ENCODE measurements at regions not wholly inside any gene's neighbourhood (a gene's known extent, or its start where the extent isn't known, plus 50 kb on each side); places are given as distances from the start of the nearest gene placed in this dataset.

DNA sequence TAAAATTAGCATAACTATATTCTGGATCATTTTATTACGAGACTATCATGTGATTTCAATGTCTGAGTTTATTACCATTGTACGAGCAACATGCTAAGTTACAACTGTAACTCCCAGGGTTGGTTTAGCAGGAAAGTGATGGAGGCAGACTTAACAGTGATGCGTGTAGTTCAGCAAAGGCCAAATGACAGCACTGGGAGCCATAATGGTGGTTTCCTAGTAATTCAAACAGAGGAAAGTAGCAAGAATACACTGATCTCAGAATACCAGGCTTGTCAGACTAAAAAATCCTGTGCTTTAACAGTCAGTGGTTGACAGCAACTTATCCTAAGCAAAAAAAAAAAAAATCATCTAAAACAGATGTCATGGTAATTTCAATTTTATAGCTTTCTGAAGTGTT is 229.6 kb downstream of the KLF12 start:
- H3K27me3 ChIP-seq, result no peaks in the 10 kb centered on the region
- H3K4me3 ChIP-seq, result no peak overlapping the region
- TF ChIP-seq, protein P1, sequence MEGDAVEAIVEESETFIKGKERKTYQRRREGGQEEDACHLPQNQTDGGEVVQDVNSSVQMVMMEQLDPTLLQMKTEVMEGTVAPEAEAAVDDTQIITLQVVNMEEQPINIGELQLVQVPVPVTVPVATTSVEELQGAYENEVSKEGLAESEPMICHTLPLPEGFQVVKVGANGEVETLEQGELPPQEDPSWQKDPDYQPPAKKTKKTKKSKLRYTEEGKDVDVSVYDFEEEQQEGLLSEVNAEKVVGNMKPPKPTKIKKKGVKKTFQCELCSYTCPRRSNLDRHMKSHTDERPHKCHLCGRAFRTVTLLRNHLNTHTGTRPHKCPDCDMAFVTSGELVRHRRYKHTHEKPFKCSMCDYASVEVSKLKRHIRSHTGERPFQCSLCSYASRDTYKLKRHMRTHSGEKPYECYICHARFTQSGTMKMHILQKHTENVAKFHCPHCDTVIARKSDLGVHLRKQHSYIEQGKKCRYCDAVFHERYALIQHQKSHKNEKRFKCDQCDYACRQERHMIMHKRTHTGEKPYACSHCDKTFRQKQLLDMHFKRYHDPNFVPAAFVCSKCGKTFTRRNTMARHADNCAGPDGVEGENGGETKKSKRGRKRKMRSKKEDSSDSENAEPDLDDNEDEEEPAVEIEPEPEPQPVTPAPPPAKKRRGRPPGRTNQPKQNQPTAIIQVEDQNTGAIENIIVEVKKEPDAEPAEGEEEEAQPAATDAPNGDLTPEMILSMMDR (IDR thresholded peaks at IDR 0.05), result no peak
- DNase-seq (ENCODE audit: low spot score in 2 of 2), result no peak
- H3K4me1 ChIP-seq, result no peaks in the 10 kb centered on the region
- no peaks in the 10 kb centered on the region for H3K9me3 ChIP-seq
- intact Hi-C loops (cut with DNase I), result no loop called here
- no peak overlapping the region for H3K27ac ChIP-seq
- H3K36me3 ChIP-seq, result no peaks in the 10 kb centered on the region

DNA sequence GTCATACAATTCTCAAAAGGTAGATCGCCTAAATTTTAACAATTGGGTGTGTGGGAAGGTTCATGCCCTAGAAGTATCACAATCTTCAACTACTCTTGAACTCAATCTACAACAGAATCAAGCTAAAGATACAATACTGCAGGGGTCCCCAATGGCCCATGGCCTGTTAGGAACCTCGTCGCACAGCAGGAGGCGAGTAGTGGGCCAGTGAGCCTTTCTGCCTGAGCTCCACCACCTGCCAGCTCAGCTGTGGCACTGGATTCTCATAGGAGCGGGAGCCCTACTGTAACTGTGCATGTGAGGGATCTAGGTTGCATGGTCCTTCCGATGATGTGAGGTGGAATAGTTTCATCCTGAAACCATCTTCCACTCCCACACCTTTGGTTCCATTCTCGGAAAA is 230.6 kb downstream of the KLF12 start:
- no peak overlapping the region for H3K4me3 ChIP-seq
- H3K4me1 ChIP-seq, result no peaks in the 10 kb centered on the region
- no peaks in the 10 kb centered on the region for H3K9me3 ChIP-seq
- no peak for DNase-seq (ENCODE audit: low spot score in 2 of 2)
- H3K36me3 ChIP-seq, result no peaks in the 10 kb centered on the region
- intact Hi-C loops (cut with DNase I), result no loop called here
- no peak overlapping the region for H3K27ac ChIP-seq
- TF ChIP-seq, protein P1 (IDR thresholded peaks at IDR 0.05), result no peak
- no peaks in the 10 kb centered on the region for H3K27me3 ChIP-seq

DNA sequence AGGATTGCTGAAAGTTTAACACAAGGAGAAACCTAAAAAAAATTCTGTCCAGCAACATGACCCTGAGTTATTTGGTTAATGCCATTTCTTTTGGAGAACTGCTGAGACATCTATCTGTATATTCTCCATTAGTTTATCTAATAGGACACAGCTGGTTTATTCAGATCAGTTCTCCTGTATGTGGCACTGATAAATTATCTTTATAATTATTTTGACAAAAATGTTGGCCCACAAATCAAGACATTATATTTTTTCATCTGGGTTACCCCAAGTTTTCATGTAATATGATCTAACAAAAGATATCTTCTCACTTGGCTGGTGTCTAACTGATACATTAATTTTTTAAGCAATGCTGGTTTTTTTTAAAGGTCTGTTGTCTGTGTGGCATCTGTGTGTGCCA is 231.4 kb downstream of the KLF12 start:
- Histone ChIP-seq H3K9me3 (no peaks in the 10 kb centered on the region), H3K4me1 (no peaks in the 10 kb centered on the region), H3K27ac (no peak overlapping the region), H3K36me3 (no peaks in the 10 kb centered on the region), H3K4me3 (no peak overlapping the region), H3K27me3 (no peaks in the 10 kb centered on the region)
- no peak for DNase-seq (ENCODE audit: low spot score in 2 of 2)
- intact Hi-C loops (cut with DNase I), result no loop called here
- TF ChIP-seq, protein P1 (IDR thresholded peaks at IDR 0.05), result no peak

DNA sequence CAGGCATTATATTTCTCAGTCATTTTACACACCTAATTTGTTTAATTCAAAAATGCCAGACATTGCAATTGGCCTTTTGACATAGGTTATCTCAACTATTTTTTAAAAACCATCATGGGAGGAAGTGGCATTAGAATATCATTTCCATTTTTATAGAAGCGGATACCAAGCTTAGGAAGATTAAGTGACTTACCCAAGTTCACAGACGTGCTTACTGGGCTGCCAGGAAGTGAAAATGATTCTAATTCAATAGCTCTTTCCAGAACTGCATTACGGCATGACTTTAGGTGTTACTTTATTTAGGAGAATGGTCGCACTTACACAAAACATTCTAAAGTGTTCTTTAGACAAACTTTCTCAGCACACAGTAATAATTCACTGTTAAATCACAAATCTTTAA is 231.9 kb downstream of the KLF12 start:
- no peak for DNase-seq (ENCODE audit: low spot score in 2 of 2)
- Histone ChIP-seq H3K9me3 (no peaks in the 10 kb centered on the region), H3K4me1 (no peaks in the 10 kb centered on the region), H3K36me3 (no peaks in the 10 kb centered on the region), H3K27me3 (no peaks in the 10 kb centered on the region), H3K27ac (no peak overlapping the region), H3K4me3 (no peak overlapping the region)
- TF ChIP-seq, protein P1 (IDR thresholded peaks at IDR 0.05), result no peak
- intact Hi-C loops (cut with DNase I), result no loop called here

DNA sequence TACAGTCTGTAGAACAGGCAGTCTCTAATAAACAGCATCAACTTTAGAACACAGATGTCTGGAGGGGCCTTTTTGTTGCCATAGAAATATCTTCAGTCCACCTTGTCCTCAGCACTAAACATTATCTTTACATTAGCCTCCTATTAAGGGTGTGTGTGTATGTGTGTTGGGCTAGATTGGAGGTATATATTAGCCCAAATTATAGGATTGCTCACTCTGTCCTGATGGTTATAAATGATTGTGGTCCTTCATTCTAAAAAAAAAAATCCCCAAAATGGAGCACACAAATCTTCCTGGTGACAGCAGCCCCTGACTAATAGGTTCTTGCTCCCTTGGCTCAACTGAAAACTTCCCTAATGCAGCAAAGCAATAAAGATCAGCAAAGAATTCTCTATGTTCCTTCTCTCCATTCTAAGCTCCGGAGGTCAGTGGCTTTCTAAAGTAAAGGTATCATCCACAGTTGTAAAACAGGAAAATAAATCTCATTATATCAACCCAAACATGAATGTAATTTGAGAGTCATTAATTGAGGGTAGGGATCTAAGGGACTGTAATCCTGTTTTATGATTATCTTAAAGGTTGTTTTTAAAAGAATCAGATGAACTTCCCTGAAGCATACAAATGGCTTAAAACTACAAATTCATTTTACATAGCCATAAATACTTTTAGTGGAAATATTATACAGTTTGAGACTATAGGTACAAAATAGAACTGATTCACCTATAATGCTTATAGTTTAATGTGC is 232.7 kb downstream of the KLF12 start:
- no peaks in the 10 kb centered on the region for H3K36me3 ChIP-seq
- H3K4me3 ChIP-seq, result no peak overlapping the region
- intact Hi-C loops (cut with DNase I), result no loop called here
- no peaks in the 10 kb centered on the region for H3K27me3 ChIP-seq
- H3K9me3 ChIP-seq, result no peaks in the 10 kb centered on the region
- no peak for DNase-seq (ENCODE audit: low spot score in 2 of 2)
- TF ChIP-seq, protein P1 (IDR thresholded peaks at IDR 0.05), result no peak
- H3K4me1 ChIP-seq, result no peaks in the 10 kb centered on the region
- H3K27ac ChIP-seq, result no peak overlapping the region

DNA sequence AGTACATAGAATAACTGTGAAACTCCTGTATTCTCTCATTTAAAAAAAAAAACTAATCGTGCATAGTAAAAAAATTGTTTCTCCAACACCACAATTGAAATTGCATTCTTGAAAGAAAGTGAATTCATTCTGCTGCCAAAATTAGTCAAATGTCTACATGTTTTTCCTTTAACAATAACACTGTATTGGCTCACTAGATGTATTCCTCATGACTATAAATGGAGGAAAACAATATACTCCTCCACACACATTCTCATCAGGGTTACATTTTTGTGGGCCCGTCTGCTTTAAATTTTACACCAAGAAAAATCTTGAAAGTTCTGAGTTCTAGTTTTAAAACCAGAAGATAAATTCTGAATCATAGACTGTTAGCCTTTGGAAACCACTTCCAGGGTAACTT is 233.6 kb downstream of the KLF12 start:
- Histone ChIP-seq H3K4me3 (no peak overlapping the region), H3K27ac (no peak overlapping the region), H3K27me3 (no peaks in the 10 kb centered on the region), H3K9me3 (no peaks in the 10 kb centered on the region), H3K36me3 (no peaks in the 10 kb centered on the region), H3K4me1 (no peaks in the 10 kb centered on the region)
- TF ChIP-seq, protein P1 (IDR thresholded peaks at IDR 0.05), result no peak
- intact Hi-C loops (cut with DNase I), result no loop called here
- no peak for DNase-seq (ENCODE audit: low spot score in 2 of 2)
